DMS53 treated with DMSO at 0.1 percent for 48 hours (cell line): ENCODE measurements at regions not wholly inside any gene's neighbourhood (a gene's known extent, or its start where the extent isn't known, plus 50 kb on each side); places are given as distances from the start of the nearest gene placed in this dataset.

Experiments
- DNase-seq: peaks from one replicate; lab custom pipeline; 2025; ENCODE audit not compliant: unreplicated experiment; lab: John Stamatoyannopoulos, UW

DNA sequence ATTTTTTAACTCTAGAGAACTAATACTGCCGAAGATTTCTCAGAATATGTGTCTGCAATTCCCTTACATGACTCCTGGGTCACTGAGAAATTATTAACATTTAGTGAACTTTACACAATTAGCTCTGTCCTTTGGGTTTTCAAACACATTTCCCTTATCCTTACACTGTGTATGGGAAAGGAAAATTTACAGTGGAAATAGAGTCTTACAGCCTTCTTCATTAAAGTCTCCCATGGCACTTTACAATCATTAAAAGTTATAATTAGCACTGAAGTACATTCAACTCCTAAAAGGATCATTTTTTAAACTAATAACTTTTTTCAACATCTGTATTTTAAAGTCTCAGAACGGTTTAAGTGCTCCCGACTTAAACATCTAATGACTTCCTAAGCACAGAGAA lies 627.5 kb upstream of the TYRP1 start:
- no peak for DNase-seq

DNA sequence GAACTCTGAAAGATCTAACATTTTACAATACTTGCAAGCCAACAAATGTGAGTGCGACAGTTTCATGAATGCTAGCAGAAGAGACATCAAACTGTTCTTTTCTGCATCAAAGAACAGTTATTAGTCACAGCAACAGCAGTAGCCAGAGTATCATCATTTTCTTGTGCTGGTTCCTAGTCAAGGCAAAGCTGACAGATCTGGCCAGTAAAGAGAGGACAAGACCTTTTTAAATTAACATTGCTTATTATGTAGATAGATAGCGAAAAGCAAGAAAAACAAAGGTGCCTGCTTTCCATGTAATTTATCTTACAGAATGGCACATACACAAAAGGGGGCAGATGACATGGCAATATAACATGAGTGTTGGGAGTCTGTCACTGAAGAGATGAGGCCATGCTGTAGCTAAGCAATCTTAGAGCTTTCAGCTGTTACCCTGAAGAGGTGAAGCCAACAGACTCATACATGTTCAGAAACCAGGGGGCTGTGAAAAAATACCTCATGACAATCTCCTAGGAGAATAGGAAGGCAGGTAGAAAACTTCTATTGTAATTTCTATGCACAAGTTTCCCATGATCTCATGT lies 626.6 kb upstream of the TYRP1 start:
- no peak for DNase-seq

DNA sequence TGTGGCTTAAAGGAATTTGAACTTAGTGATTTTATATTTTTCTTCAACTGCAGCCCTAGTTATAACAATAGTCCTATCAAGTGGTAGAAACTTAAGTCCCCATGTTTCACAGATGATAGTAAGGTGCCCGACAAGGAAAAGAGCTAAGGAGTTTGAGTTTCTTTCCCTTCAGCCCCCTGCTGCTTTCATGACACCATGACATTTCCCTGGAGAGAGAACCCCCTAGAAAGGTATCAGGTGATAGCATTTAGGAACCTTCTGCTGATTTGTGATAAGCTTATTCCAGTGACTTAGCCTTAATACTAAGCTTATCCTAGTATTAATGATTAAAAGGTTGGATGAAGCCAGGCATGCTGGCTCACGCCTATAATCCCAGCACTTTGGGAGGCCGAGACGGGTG lies 623.8 kb upstream of the TYRP1 start:
- DNase-seq = no peak

DNA sequence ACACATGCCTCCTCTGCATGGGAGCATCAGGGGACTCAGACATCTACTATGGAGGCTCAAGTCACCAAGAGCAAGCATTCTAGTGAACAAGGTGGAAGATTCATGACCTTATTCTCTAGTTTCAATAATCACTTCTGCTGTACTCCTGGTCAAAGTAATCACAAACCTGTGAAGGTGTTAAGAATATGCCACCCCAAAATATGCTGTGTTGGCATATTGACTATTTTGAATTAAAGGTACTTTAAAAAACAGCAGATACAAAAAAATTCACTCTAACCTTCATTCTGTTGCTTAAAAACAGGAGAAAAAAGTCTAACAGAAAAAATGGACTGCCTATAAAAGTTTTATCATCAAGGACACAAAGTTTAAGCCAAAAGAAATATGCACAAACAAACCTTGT lies 607.8 kb upstream of the TYRP1 start:
- no peak for DNase-seq

DNA sequence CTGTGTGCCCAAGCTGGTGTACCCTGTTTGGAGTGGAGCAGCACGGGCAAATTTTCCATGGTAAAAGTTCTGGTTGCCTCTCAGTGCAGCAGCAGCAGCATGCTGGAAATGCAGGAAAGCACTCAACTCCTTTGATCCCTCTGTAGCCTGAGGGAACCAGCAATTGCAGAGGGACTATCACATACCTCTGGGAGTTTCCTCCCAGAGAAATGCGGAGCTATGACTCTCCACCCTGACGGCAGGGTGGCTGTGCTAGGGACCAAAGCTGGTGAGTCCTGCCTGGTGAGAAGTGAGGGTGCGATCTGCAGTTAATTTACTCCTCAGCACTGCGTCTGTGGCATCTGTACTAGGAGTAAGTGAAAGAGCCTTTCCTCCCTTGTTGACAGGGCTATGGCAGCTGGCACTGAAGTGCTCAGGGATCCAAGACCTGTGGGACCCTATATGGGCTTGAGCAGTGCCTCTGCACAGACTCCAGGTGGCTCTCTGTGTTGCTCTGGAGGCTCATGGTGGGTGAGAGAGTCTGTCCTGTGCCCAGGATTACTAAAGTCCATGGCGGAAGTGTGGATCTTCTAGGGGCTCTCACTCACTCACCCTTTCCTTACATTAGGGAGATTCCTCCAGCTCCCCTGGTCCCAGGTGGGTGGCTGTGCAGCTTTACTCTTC lies 601.2 kb upstream of the TYRP1 start:
- no peak for DNase-seq

DNA sequence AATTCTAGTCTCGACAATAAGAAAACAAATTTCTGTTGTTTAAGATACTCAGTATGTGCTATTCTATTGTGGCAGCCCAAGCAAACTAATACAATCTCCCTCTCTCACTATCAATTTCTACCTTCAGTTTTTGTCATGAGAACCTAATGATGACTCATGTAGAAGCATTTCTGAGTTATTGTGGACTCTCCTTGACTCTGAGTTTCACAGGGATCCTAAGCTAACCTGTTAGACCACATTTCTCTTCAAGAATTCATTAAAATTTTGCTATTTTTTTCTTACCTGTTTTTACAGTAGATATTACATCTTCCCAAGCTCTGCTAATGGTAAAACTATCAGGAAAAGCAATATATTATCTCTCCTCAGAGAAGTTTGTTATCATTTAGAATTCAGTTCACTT lies 599.1 kb upstream of the TYRP1 start:
- DNase-seq = no peak

DNA sequence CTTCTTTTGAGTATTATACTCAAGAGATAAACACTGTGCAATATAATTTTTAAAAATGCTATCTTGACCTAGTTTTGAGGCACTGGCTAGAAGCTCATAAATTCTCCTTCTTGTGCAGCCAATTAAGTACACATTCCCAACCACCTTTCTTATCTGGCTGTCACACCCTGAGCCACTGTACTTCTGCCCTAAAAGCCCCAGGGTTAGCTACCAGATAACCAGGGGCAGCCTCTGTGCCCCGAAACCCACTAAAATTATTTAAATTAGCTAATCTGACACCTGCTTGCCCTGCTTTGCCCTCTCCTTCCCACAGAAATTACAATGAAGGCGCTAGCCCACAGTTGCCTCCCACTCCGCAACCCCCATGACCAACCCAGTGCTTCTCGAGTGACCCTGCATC lies 597.3 kb upstream of the TYRP1 start:
- DNase-seq = no peak

GRCh38 chr9:12133416-12133815 lies 559.8 kb upstream of the TYRP1 start:
- no peak for DNase-seq

DNA sequence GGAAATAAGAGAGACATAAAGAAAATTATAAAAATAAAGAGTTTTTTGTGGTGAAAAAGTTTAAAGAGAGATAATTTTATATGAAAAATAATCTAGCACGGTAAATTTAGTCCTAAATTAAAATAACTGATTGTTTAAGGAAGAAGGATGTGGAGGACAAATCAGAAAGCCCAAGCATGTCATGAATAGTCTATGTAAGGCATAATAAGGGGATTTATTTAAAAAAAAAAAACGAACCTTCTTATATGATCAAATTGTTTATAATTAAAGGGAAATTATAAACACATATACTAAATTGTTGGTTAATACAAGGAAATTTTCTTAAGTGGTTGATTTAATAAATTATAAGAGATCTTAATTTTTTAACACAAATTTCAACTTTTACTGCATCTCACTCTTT lies 551.8 kb upstream of the TYRP1 start:
- no peak for DNase-seq

DNA sequence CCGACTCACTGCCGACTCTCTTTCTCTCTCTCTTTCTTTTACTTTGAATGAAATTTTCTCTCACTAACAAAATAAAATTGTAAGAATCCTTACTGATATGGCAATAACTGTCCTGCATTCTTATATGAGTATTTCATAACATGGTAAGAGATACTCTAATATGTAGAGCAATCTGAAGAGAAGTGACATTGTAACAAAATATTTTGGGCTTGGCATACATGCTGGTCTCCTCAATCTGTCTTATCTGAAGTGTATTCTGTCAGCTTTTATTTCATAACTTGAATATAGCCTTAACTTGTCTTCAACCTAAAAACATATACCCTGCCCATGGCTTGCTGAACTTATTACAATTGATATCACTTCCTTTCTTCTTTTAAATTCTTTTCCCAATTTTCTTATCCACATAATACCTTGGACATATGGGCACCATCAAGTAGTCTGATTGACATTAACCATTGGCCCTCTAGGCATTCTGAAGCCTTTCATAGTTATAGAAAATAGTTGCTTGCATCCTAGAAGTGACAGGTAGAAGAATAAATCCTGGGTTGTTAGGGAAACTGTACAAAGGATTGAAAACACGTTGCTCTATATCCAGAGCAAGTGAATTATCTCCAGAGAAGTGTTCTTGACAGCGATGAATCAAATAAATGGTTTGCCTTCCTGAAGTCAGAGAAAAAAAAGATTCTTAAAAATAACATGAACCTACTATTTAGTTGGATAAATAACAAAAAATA lies 537.6 kb upstream of the TYRP1 start:
- DNase-seq = no peak

- DNase-seq = no peak
Measured at GRCh38 chr9:12162181-12162815, 530.9 kb upstream of the TYRP1 start.

GRCh38 chr9:12163723-12164458 lies 529.3 kb upstream of the TYRP1 start:
- no peak for DNase-seq

DNA sequence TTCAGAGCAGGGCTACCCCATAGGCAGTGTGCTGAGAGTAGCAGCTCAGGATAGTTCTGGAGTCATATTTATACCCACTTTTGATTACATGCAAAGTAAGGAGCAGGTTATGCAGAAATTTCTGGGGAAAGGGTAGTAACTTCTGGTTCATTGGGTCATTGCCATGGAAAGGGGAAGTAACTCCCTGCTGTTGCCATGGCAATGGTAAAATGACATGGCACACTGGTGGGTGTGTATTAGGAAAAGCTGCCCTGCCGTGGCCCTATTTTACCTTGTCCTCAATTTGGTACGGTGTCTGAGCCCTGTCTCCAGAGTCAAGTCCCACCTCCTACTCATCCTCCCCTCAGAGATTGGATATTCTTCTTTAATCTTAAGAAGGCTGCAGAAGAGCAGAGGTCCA lies 526.7 kb upstream of the TYRP1 start:
- no peak for DNase-seq

DNA sequence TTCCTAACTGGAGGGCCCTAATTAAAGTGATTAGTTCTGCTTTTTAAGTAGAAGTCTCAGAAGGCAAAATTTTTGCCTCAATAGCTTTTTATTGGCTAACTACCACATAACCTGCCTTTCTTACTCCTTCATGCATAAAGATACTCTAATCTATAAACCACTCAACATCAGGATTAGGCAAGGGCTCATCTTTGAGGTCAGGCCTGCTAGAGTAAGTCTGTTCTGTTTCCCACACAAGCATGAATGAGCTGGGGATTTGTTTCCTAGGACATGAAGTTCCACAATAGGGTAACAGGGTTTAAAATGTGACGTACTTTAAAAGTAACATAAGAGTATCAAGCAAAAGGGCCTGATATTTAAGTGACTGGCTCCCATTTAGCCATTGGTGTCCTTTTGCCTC lies 522.7 kb upstream of the TYRP1 start:
- no peak for DNase-seq

- no peak for DNase-seq
Measured at GRCh38 chr9:12178634-12179033, 514.6 kb upstream of the TYRP1 start.

DNA sequence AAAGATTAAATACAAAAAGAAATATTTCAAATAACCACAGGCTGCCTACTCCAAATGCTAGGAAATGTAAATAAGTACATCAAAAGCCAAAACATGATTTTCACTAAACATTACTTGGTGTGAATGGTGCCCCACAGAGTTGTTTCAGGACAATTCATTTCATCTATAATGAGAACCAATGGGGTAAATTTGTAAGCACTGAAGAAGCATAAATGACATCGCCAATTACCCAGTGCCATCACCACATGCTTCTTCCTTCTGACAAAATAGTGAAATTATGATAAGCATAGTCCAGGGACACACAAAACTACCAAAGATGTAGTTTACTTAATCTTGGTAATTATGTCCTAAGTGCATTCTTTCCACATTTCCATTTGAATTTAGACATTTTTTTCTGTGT lies 510.4 kb upstream of the TYRP1 start:
- no peak for DNase-seq

GRCh38 chr9:12183321-12183720 lies 509.9 kb upstream of the TYRP1 start:
- no peak for DNase-seq

- DNase-seq = no peak
Measured at GRCh38 chr9:12185856-12186255, 507.3 kb upstream of the TYRP1 start.

DNA sequence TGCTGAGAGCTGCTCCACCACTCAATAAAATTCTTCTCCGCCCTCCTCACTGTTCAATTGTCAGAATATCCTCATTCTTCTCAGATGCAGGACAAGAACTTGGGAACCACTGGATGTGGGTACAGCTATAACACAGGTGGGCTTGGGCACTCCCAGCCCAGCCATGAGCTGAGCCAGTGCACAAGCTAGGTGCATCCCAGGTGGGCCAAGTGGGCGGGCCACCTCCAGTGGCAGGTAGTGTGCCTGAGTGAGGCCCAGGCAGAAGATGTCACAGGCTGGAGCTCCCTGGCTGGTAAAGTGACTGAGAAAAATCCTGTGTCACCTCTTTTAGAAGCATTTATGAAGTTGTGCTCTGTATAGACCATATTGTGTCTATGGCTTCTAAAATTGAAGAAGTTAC lies 501.6 kb upstream of the TYRP1 start:
- DNase-seq = no peak

GRCh38 chr9:12194731-12195130 lies 498.5 kb upstream of the TYRP1 start:
- DNase-seq = no peak

DNA sequence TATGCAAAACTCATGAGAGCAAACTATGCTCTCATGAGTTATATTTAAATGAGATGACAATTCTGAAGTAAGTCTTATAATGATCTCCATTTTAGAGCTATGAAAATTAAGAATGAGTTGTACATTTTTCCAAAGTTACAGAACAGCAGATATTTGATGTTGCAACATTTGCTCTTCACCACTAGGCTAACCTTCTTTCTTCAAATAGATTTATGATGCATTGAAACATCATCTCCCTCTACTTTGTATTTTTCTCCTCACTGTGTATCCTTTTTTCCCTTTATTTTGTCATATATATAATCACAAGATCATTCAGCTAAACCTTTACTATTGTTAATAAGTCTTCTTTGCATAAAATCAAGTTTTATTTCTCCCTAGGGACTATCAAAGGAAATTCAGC lies 497.7 kb upstream of the TYRP1 start:
- DNase-seq = no peak
